Gastroesophageal sphincter (tissue), 4 donors: ENCODE measurements at regions not wholly inside any gene's neighbourhood (a gene's known extent, or its start where the extent isn't known, plus 50 kb on each side); places are given as distances from the start of the nearest gene placed in this dataset.
A peak's percentile ranks its signal among the peaks of the same experiment; 100 is the strongest.

Experiments used
- ATAC-seq: fragments of 150-250 bp; one replicate; pipeline ENCODE4 v1.9.1; 2016; ENCODE audit warnings: mild to moderate bottlenecking, moderate library complexity
- H3K27ac ChIP-seq, 4 donors: fragments of 200-600 bp; sonication (generic) in 3 of 4; 1 replicate in 3 of 4; 2 replicates in 1 of 4; pipeline ENCODE4 v1.5.1; 2016 to 2019
- H3K27me3 ChIP-seq: fragments of 200-600 bp; sonication (generic); one replicate; pipeline ENCODE4 v1.5.1; 2019
- H3K36me3 ChIP-seq, 2 donors: fragments of 200-600 bp; sonication (generic); one replicate each; pipeline ENCODE4 v1.5.1; 2019; ENCODE audit warnings: control low read depth in 1 of 2
- H3K4me1 ChIP-seq, 3 donors: fragments of 200-600 bp; sonication (generic); 1 replicate in 2 of 3; 2 replicates in 1 of 3; pipeline ENCODE4 v1.5.1; 2016 to 2019; ENCODE audit warnings: control low read depth in 2 of 3
- H3K4me3 ChIP-seq, 2 donors: fragments of 200-600 bp; sonication (generic); one replicate each; pipeline ENCODE4 v1.5.1; 2019; ENCODE audit warnings: mild to moderate bottlenecking in 1 of 2, moderate library complexity in 1 of 2
- H3K9me3 ChIP-seq, 3 donors: fragments of 200-600 bp; sonication (generic); one replicate each; pipeline ENCODE4 v1.5.1; 2017 to 2019; ENCODE audit warnings: control low read depth in 2 of 3
- EP300 ChIP-seq: sonication (generic); formaldehyde crosslinking; IDR thresholded peaks from one replicate; pipeline ENCODE4 v1.6.1; 2017; ENCODE audit warnings: antibody characterized with exemption, mild to moderate bottlenecking
- POLR2A ChIP-seq, 2 donors: fragments of 450-650 bp; IDR thresholded peaks; one replicate each; pipeline ENCODE4 v1.6.1; 2017; ENCODE audit warnings: antibody characterized with exemption in 2 of 2, mild to moderate bottlenecking in 2 of 2, moderate library complexity in 1 of 2
- POLR2AphosphoS5 ChIP-seq: sonication (generic); formaldehyde crosslinking; IDR thresholded peaks from one replicate; pipeline ENCODE4 v1.6.1; 2017; ENCODE audit warnings: antibody characterized with exemption
- WGBS, 2 donors: methylation state at CpG; one replicate each; pipeline ENCODE4 v1.1.5; 2018; ENCODE audit warnings: low coverage in 1 of 2; 5-methylcytosine and 5-hydroxymethylcytosine counted together
- TF ChIP-seq, protein P1 (sequence below), 4 experiments: fragments of 200-600 bp in 2 of 4; fragments of 450-650 bp in 2 of 4; sonication (generic) in 1 of 4; IDR thresholded peaks; one replicate each; pipeline ENCODE4 v1.5.1; 2017 to 2019; ENCODE audit warnings: antibody characterized with exemption in 4 of 4, mild to moderate bottlenecking in 2 of 4, moderate library complexity in 2 of 4

DNA sequence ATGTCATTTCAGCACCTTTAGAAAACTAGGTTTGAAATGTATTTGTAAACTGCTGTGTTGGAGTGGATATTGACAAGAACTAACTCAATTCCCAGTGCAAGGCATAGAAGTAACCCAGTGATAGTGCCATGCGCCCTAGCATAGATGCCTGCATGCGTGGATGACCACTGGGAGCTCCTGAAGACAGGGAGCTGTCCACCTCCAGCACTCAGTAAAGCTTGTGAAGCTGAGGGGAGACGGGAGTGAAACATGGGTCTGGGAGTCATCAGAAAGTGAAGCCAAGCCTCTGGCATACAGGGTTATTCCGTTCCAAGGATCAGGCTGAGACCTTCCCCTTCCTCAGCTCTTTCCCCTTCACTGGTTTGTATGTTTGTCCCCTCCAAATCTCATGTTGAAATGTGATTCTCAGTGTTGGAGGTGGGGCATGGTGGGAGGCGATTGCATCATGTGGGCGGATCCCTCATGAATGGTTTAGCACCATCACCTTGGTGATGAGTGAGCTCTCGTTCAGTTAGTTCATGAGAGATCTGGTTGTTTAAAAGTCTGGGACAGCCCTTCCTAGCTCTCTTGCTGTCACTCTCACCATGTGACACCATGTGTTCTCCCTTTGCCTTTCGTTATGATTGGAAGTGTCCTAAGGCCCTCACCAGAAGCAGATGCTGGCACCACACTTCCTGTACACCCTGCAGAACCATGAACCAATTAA lies 146.5 kb upstream of the FERMT1 start:
- Histone ChIP-seq H3K27me3 (no peaks in the 10 kb centered on the region), H3K4me1 (peaks cover 0 to 11% (median 0%) of the 10 kb centered on the region in 3 donors), H3K36me3 (no peaks in the 10 kb centered on the region), H3K27ac (no peak overlapping the region), H3K9me3 (no peaks in the 10 kb centered on the region), H3K4me3 (no peak overlapping the region)
- ATAC-seq: no peak
- TF ChIP-seq, protein P1, sequence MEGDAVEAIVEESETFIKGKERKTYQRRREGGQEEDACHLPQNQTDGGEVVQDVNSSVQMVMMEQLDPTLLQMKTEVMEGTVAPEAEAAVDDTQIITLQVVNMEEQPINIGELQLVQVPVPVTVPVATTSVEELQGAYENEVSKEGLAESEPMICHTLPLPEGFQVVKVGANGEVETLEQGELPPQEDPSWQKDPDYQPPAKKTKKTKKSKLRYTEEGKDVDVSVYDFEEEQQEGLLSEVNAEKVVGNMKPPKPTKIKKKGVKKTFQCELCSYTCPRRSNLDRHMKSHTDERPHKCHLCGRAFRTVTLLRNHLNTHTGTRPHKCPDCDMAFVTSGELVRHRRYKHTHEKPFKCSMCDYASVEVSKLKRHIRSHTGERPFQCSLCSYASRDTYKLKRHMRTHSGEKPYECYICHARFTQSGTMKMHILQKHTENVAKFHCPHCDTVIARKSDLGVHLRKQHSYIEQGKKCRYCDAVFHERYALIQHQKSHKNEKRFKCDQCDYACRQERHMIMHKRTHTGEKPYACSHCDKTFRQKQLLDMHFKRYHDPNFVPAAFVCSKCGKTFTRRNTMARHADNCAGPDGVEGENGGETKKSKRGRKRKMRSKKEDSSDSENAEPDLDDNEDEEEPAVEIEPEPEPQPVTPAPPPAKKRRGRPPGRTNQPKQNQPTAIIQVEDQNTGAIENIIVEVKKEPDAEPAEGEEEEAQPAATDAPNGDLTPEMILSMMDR (IDR thresholded peaks at IDR 0.05): no peak
- TF ChIP-seq EP300 (no peak), POLR2AphosphoS5 (no peak), POLR2A (IDR thresholded peaks at IDR 0.05) (no peak)
- 25 to 48% methylated on average over 4 to 5 of the region's 8 CpGs for WGBS, 2 donors

DNA sequence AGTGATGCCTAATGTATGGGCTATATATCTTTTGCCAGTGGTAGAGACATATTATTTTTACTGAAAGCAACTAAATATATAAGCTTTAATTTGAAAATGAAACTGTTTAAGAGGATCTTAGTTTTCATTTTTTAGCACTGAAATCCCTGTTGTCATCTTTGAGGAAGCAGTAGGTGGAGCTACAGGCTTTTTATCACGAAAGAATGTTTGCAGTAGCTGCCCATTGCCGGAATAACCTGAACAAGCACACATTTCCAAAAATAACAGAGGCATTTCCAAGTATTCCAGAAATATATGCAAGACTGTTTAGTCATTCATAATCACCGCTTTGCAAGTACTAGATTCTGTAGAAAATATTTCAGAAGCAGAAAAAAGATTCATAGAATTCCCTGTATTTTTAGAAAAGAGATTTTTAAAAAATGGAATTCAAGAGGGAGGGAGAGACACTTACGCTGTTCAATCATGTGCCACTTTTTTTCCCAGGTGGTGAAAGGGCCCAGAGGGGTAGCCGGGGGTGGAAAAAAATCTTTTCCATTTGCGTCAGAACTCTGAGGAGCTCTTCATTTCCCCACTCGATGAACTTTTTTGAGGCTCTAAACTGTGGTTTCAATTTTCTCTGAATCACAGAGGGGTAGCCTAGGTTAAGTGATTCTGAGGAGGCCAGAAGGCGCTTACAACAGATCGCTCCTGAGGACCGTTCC lies 142.5 kb upstream of the FERMT1 start:
- peak; percentile 62 for ATAC-seq
- H3K9me3 ChIP-seq: no peaks in the 10 kb centered on the region
- H3K36me3 ChIP-seq: no peaks in the 10 kb centered on the region
- H3K27me3 ChIP-seq: no peaks in the 10 kb centered on the region
- no peak for TF ChIP-seq POLR2A (IDR thresholded peaks at IDR 0.05)
- TF ChIP-seq POLR2AphosphoS5: peak; percentile 26
- TF ChIP-seq EP300: no peak
- TF ChIP-seq, protein P1 (IDR thresholded peaks at IDR 0.05): peak in 2 of 4 experiments; percentile 7 to 29
- WGBS, 2 donors: 25 to 30% methylated on average over 10 of the region's 10 CpGs
- H3K4me1 ChIP-seq: peaks cover 0 to 11% (median 0%) of the 10 kb centered on the region in 3 donors
- no peak overlapping the region for H3K27ac ChIP-seq
- H3K4me3 ChIP-seq: no peak overlapping the region

DNA sequence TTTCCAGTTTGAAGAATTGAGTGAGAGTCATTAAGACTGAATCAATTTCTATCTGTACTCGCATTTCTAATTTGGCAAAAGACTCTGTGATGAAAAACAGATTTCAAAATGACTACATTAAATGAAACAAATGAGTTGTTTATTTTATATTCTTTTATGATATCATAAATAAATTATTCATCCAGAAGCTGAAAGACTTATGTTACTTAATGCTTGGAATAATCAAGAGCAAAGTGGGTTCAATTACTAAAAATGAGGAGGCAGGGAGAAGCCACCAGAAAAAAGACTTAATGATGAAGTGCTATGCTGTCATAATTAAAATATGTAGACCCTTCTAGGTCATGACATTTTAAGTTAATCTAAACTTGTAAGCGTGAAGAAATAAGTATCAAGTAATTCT lies 130.6 kb upstream of the FERMT1 start:
- Histone ChIP-seq H3K9me3 (no peaks in the 10 kb centered on the region), H3K4me1 (no peaks in the 10 kb centered on the region), H3K27ac (no peak overlapping the region), H3K4me3 (no peak overlapping the region), H3K27me3 (no peaks in the 10 kb centered on the region), H3K36me3 (no peaks in the 10 kb centered on the region)
- no peak for TF ChIP-seq POLR2A (IDR thresholded peaks at IDR 0.05)
- TF ChIP-seq POLR2AphosphoS5: no peak
- TF ChIP-seq, protein P1 (IDR thresholded peaks at IDR 0.05): no peak
- TF ChIP-seq EP300: no peak
- ATAC-seq: no peak
- WGBS, 2 donors: 21 to 28% methylated on average over 2 of the region's 2 CpGs

DNA sequence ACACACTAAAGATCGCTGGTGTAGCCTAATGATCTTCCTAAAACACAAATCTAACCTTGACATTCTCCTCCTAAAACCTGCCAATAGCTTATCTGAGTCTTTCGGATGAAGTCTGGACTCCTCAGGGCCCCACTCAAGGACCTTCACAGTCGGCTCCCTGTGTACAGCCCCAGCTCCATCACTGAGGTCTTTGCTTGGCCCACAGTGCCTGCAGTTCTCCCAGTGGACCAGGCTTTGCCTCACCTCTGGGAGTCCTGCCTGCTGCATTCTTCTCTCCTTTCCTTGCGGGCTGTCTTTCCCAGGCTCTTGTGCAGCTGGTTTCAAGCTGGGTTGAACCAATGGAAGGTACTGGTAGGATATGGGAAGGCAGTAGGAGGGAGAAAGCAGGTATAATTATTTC lies 122.6 kb upstream of the FERMT1 start:
- Histone ChIP-seq H3K4me1 (no peaks in the 10 kb centered on the region), H3K4me3 (no peak overlapping the region), H3K9me3 (no peaks in the 10 kb centered on the region), H3K36me3 (no peaks in the 10 kb centered on the region), H3K27ac (no peak overlapping the region), H3K27me3 (no peaks in the 10 kb centered on the region)
- ATAC-seq: no peak
- WGBS, 2 donors: 83 to 100% methylated on average over 2 of the region's 4 CpGs
- TF ChIP-seq, protein P1 (IDR thresholded peaks at IDR 0.05): no peak
- TF ChIP-seq POLR2A (IDR thresholded peaks at IDR 0.05) (no peak), EP300 (no peak), POLR2AphosphoS5 (no peak)

DNA sequence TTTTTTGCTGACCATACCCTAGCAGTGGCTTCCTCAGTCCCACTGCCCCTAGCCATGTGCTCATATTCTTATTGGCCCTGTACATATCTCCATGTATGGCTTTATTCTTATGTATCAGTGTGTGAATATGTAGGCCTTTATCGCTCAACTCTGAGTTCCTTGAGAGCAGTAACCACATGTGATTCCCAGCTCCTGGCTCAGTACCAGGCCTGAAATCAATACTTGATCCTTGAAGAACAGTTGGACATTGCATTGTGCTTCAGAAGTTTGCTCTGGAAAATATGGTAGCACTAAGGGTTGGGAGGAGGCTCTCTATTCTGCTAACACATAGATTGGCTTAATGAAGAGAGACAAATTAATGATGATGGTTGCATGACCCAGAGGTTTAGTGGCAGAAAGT lies 118.8 kb upstream of the FERMT1 start:
- H3K4me3 ChIP-seq: no peak overlapping the region
- WGBS, 2 donors: 100% methylated on average over 1 of the region's 1 CpG
- no peaks in the 10 kb centered on the region for H3K36me3 ChIP-seq
- H3K27ac ChIP-seq: no peak overlapping the region
- H3K9me3 ChIP-seq: no peaks in the 10 kb centered on the region
- TF ChIP-seq POLR2AphosphoS5 (no peak), EP300 (no peak), POLR2A (IDR thresholded peaks at IDR 0.05) (no peak)
- TF ChIP-seq, protein P1 (IDR thresholded peaks at IDR 0.05): no peak
- no peaks in the 10 kb centered on the region for H3K27me3 ChIP-seq
- no peaks in the 10 kb centered on the region for H3K4me1 ChIP-seq
- ATAC-seq: no peak
